ENCODE measurements at regions not wholly inside any gene's neighbourhood (a gene's known extent, or its start where the extent isn't known, plus 50 kb on each side); places are given as distances from the start of the nearest gene placed in this dataset.

GRCh38 chr2:14511541-14511940 is 121.0 kb upstream of the LRATD1 start:
- no peak for DNase-seq (ENCODE audit: low read depth in 1 of 2, low spot score in 1 of 2)
- 51% methylated on average over 4 of the region's 4 CpGs for WGBS (ENCODE audit: missing lambda C conversion rate)
- FAIRE-seq: no peak
- H3K4me3 ChIP-seq: no peak overlapping the region
- H3K4me2 ChIP-seq: no peak overlapping the region
- TF ChIP-seq ELK1 (IDR thresholded peaks at IDR 0.05; ENCODE audit: low read depth, low read length) (no peak), USF2 (IDR thresholded peaks at IDR 0.05) (no peak), EHF (CRISPR knock-in tag; IDR thresholded peaks at IDR 0.05) (no peak), HES2 (IDR thresholded peaks at IDR 0.05) (no peak), SREBF2 (IDR thresholded peaks at IDR 0.05) (no peak), ZSCAN20 (CRISPR knock-in tag; IDR thresholded peaks at IDR 0.05) (no peak), NFE2L2 (conservative IDR thresholded peaks at IDR 0.05; ENCODE audit: low read length) (no peak), RAD21 (conservative IDR thresholded peaks at IDR 0.05 in 1 of 2, IDR thresholded peaks at IDR 0.05 in 1 of 2) (no peak), RFX5 (IDR thresholded peaks at IDR 0.05) (no peak)
- ChIA-PET POLR2A (no interaction called here), CTCF (no interaction called here)
- H3K9me3 ChIP-seq: peaks cover 2% of the 10 kb centered on the region; the same call in 1 of the 3 replicates
- ATAC-seq: no peak
- no peak overlapping the region for H3K27ac ChIP-seq
- H3K4me1 ChIP-seq: no peaks in the 10 kb centered on the region

- FAIRE-seq (no peak), DNase-seq (ENCODE audit: low read depth in 1 of 2, low spot score in 1 of 2) (no peak), ATAC-seq (no peak)
- CTCF ChIA-PET: no interaction called here
- TF ChIP-seq MYC (IDR thresholded peaks at IDR 0.05; ENCODE audit: borderline replicate concordance, low read length) (no peak), HDAC2 (IDR thresholded peaks at IDR 0.05) (no peak), MAX (IDR thresholded peaks at IDR 0.05) (no peak), ELK1 (IDR thresholded peaks at IDR 0.05; ENCODE audit: low read depth, low read length) (no peak), TP53 (CRISPR knock-in tag; IDR thresholded peaks at IDR 0.05) (no peak), BHLHE40 (IDR thresholded peaks at IDR 0.05; ENCODE audit: low read depth, low read length) (no peak), RFX5 (IDR thresholded peaks at IDR 0.05) (no peak), NR3C1 (IDR thresholded peaks at IDR 0.05) (no peak), HES2 (IDR thresholded peaks at IDR 0.05) (no peak)
- WGBS (ENCODE audit: missing lambda C conversion rate): 0% methylated on average over 1 of the region's 1 CpG
- POLR2A ChIA-PET: no interaction called here
- Histone ChIP-seq H3K4me3 (no peak overlapping the region), H3K9me3 (no peaks in the 10 kb centered on the region), H3K4me2 (no peak overlapping the region), H3K4me1 (no peaks in the 10 kb centered on the region), H3K27ac (no peak overlapping the region)
Measured at GRCh38 chr2:14513903-14514302, 118.6 kb upstream of the LRATD1 start.

- H3K4me2 ChIP-seq: no peak overlapping the region
- ATAC-seq (no peak), DNase-seq (ENCODE audit: low read depth in 1 of 2, low spot score in 1 of 2) (no peak), FAIRE-seq (no peak)
- no peak overlapping the region for H3K4me3 ChIP-seq
- TF ChIP-seq FOSL2 (IDR thresholded peaks at IDR 0.05): no peak
- 0 out of 2 replicates have a peak, but pooled peaks have one; percentile 21 for TF ChIP-seq FOSL2 (CRISPR knock-in tag; IDR thresholded peaks at IDR 0.05)
- no peak for TF ChIP-seq SREBF2 (IDR thresholded peaks at IDR 0.05)
- no peak overlapping the region for H3K27ac ChIP-seq
- CTCF ChIA-PET: no interaction called here
- POLR2A ChIA-PET: no interaction called here
- H3K4me1 ChIP-seq: no peaks in the 10 kb centered on the region
- no peaks in the 10 kb centered on the region for H3K9me3 ChIP-seq
- 2% methylated on average over 1 of the region's 1 CpG for whole genome bisulfite sequencing (ENCODE audit: missing lambda C conversion rate)
Measured at GRCh38 chr2:14516844-14517243, 115.7 kb upstream of the LRATD1 start.

- Histone ChIP-seq H3K4me2 (no peak overlapping the region), H3K9me3 (no peaks in the 10 kb centered on the region), H3K27ac (no peak overlapping the region), H3K4me3 (no peak overlapping the region), H3K4me1 (no peaks in the 10 kb centered on the region)
- 37% methylated on average over 4 of the region's 4 CpGs for WGBS (ENCODE audit: missing lambda C conversion rate)
- CTCF ChIA-PET: no interaction called here
- ATAC-seq (no peak), DNase-seq (ENCODE audit: low read depth in 1 of 2, low spot score in 1 of 2) (no peak), FAIRE-seq (no peak)
- POLR2A ChIA-PET: no interaction called here
- TF ChIP-seq NFE2L2 (conservative IDR thresholded peaks at IDR 0.05; ENCODE audit: low read length) (no peak), FOSB (CRISPR knock-in tag; IDR thresholded peaks at IDR 0.05) (no peak), RFX5 (IDR thresholded peaks at IDR 0.05) (no peak), RARB (CRISPR knock-in tag; IDR thresholded peaks at IDR 0.05) (no peak), ELK1 (IDR thresholded peaks at IDR 0.05; ENCODE audit: low read depth, low read length) (no peak), ATOH8 (CRISPR knock-in tag; IDR thresholded peaks at IDR 0.05; ENCODE audit: low read depth) (no peak), RNF2 (IDR thresholded peaks at IDR 0.05; ENCODE audit: borderline replicate concordance, low read depth) (no peak), HDAC2 (IDR thresholded peaks at IDR 0.05) (no peak), HOXB13 (CRISPR knock-in tag; IDR thresholded peaks at IDR 0.05; ENCODE audit: low read depth) (no peak), MAZ (IDR thresholded peaks at IDR 0.05; ENCODE audit: borderline replicate concordance, low read depth, low read length) (no peak), HEYL (CRISPR knock-in tag; IDR thresholded peaks at IDR 0.05) (no peak)
Measured at GRCh38 chr2:14517731-14518130, 114.8 kb upstream of the LRATD1 start.

Measured in A549 (cell line).